ENCODE measurements at regions not wholly inside any gene's neighbourhood (a gene's known extent, or its start where the extent isn't known, plus 50 kb on each side); places are given as distances from the start of the nearest gene placed in this dataset.
"Not testable (repeated sequence)": the region's sequence is repeated elsewhere in the genome, so short reads cannot be mapped to it uniquely, and the experiment has no call there.

GRCh38 chr11:90426442-90426841, 203.6 kb upstream of the CHORDC1 start:
- Mint-ChIP-seq H3K27ac (no peak overlapping the region), H3K4me3 (no peak overlapping the region), H3K9me3 (no peaks in the 10 kb centered on the region), H3K36me3 (ENCODE audit: low read depth) (no peaks in the 10 kb centered on the region), H3K4me1 (ENCODE audit: low read depth) (no peaks in the 10 kb centered on the region), H3K27me3 (ENCODE audit: insufficient read depth) (peaks cover 3% of the 10 kb centered on the region)
- no peak for DNase-seq (ENCODE audit: low spot score)
- intact Hi-C loops (cut with micrococcal nuclease) = no loop called here

- Mint-ChIP-seq H3K27ac (no peak overlapping the region), H3K27me3 (ENCODE audit: insufficient read depth) (peaks cover 3% of the 10 kb centered on the region), H3K9me3 (no peaks in the 10 kb centered on the region), H3K36me3 (ENCODE audit: low read depth) (no peaks in the 10 kb centered on the region), H3K4me3 (no peak overlapping the region), H3K4me1 (ENCODE audit: low read depth) (no peaks in the 10 kb centered on the region)
- DNase-seq (ENCODE audit: low spot score) = no peak
- intact Hi-C loops (cut with micrococcal nuclease) = no loop called here
These were observed 200.5 kb upstream of the CHORDC1 start for GRCh38 chr11:90423378-90423777.

GRCh38 chr11:90422787-90423186, 199.9 kb upstream of the CHORDC1 start:
- H3K27ac Mint-ChIP-seq; H3K36me3 Mint-ChIP-seq (ENCODE audit: low read depth); H3K4me1 Mint-ChIP-seq (ENCODE audit: low read depth); H3K9me3 Mint-ChIP-seq; intact Hi-C loops (cut with micrococcal nuclease); H3K4me3 Mint-ChIP-seq; DNase-seq (ENCODE audit: low spot score); H3K27me3 Mint-ChIP-seq (ENCODE audit: insufficient read depth): not testable (repeated sequence)

GRCh38 chr11:90414221-90414620, 191.4 kb upstream of the CHORDC1 start:
- Mint-ChIP-seq H3K4me3 (no peak overlapping the region), H3K4me1 (ENCODE audit: low read depth) (no peaks in the 10 kb centered on the region), H3K27ac (no peak overlapping the region), H3K9me3 (no peaks in the 10 kb centered on the region), H3K36me3 (ENCODE audit: low read depth) (no peaks in the 10 kb centered on the region), H3K27me3 (ENCODE audit: insufficient read depth) (no peaks in the 10 kb centered on the region)
- intact Hi-C loops (cut with micrococcal nuclease) = no loop called here
- no peak for DNase-seq (ENCODE audit: low spot score)

- no peaks in the 10 kb centered on the region for H3K27me3 Mint-ChIP-seq (ENCODE audit: insufficient read depth)
- H3K4me1 Mint-ChIP-seq (ENCODE audit: low read depth) = no peaks in the 10 kb centered on the region
- intact Hi-C loops (cut with micrococcal nuclease) = no loop called here
- no peak for DNase-seq (ENCODE audit: low spot score)
- H3K9me3 Mint-ChIP-seq = no peaks in the 10 kb centered on the region
- H3K4me3 Mint-ChIP-seq = no peak overlapping the region
- H3K27ac Mint-ChIP-seq = no peak overlapping the region
- H3K36me3 Mint-ChIP-seq (ENCODE audit: low read depth) = no peaks in the 10 kb centered on the region
These were observed 184.5 kb upstream of the CHORDC1 start for GRCh38 chr11:90407350-90407749.

- Mint-ChIP-seq H3K9me3 (no peaks in the 10 kb centered on the region), H3K4me3 (no peak overlapping the region), H3K27ac (no peak overlapping the region), H3K36me3 (ENCODE audit: low read depth) (no peaks in the 10 kb centered on the region), H3K27me3 (ENCODE audit: insufficient read depth) (no peaks in the 10 kb centered on the region), H3K4me1 (ENCODE audit: low read depth) (no peaks in the 10 kb centered on the region)
- intact Hi-C loops (cut with micrococcal nuclease) = no loop called here
- no peak for DNase-seq (ENCODE audit: low spot score)
These were observed 169.8 kb upstream of the CHORDC1 start for GRCh38 chr11:90392692-90393091.

- H3K4me3 Mint-ChIP-seq = no peak overlapping the region
- H3K9me3 Mint-ChIP-seq = no peaks in the 10 kb centered on the region
- no peaks in the 10 kb centered on the region for H3K27me3 Mint-ChIP-seq (ENCODE audit: insufficient read depth)
- no peak overlapping the region for H3K27ac Mint-ChIP-seq
- no peak for DNase-seq (ENCODE audit: low spot score)
- H3K4me1 Mint-ChIP-seq (ENCODE audit: low read depth) = no peaks in the 10 kb centered on the region
- no peaks in the 10 kb centered on the region for H3K36me3 Mint-ChIP-seq (ENCODE audit: low read depth)
- intact Hi-C loops (cut with micrococcal nuclease) = no loop called here
These were observed 168.9 kb upstream of the CHORDC1 start for GRCh38 chr11:90391756-90392155.

GRCh38 chr11:90380206-90380605, 157.4 kb upstream of the CHORDC1 start:
- H3K27me3 Mint-ChIP-seq (ENCODE audit: insufficient read depth) = no peaks in the 10 kb centered on the region
- H3K4me3 Mint-ChIP-seq = no peak overlapping the region
- no peaks in the 10 kb centered on the region for H3K9me3 Mint-ChIP-seq
- intact Hi-C loops (cut with micrococcal nuclease) = no loop called here
- DNase-seq (ENCODE audit: low spot score) = no peak
- no peaks in the 10 kb centered on the region for H3K36me3 Mint-ChIP-seq (ENCODE audit: low read depth)
- H3K27ac Mint-ChIP-seq = no peak overlapping the region
- no peaks in the 10 kb centered on the region for H3K4me1 Mint-ChIP-seq (ENCODE audit: low read depth)

GRCh38 chr11:90373971-90374370, 151.1 kb upstream of the CHORDC1 start:
- Mint-ChIP-seq H3K4me1 (ENCODE audit: low read depth) (no peaks in the 10 kb centered on the region), H3K36me3 (ENCODE audit: low read depth) (no peaks in the 10 kb centered on the region), H3K4me3 (no peak overlapping the region), H3K9me3 (no peaks in the 10 kb centered on the region), H3K27ac (no peak overlapping the region), H3K27me3 (ENCODE audit: insufficient read depth) (no peaks in the 10 kb centered on the region)
- no peak for DNase-seq (ENCODE audit: low spot score)
- intact Hi-C loops (cut with micrococcal nuclease) = no loop called here

- H3K27ac Mint-ChIP-seq = no peak overlapping the region
- H3K36me3 Mint-ChIP-seq (ENCODE audit: low read depth) = no peaks in the 10 kb centered on the region
These were observed 141.7 kb upstream of the CHORDC1 start for GRCh38 chr11:90364527-90364926.

GRCh38 chr11:90363739-90364138, 140.9 kb upstream of the CHORDC1 start:
- H3K36me3 Mint-ChIP-seq (ENCODE audit: low read depth) = no peaks in the 10 kb centered on the region
- H3K27me3 Mint-ChIP-seq (ENCODE audit: insufficient read depth) = no peaks in the 10 kb centered on the region
- no peak overlapping the region for H3K27ac Mint-ChIP-seq
- no peaks in the 10 kb centered on the region for H3K4me1 Mint-ChIP-seq (ENCODE audit: low read depth)
- peaks cover 3% of the 10 kb centered on the region for H3K9me3 Mint-ChIP-seq
- no peak for DNase-seq (ENCODE audit: low spot score)
- intact Hi-C loops (cut with micrococcal nuclease) = no loop called here
- no peak overlapping the region for H3K4me3 Mint-ChIP-seq

More at GRCh38 chr11:90364527-90364926, 141.7 kb upstream of the CHORDC1 start:
- intact Hi-C loops (cut with micrococcal nuclease) = no loop called here
- Mint-ChIP-seq H3K9me3 (peaks cover 3% of the 10 kb centered on the region), H3K27me3 (ENCODE audit: insufficient read depth) (no peaks in the 10 kb centered on the region), H3K4me3 (no peak overlapping the region), H3K4me1 (ENCODE audit: low read depth) (no peaks in the 10 kb centered on the region)
- no peak for DNase-seq (ENCODE audit: low spot score)

GRCh38 chr11:90355200-90355599, 132.4 kb upstream of the CHORDC1 start:
- peaks cover 3% of the 10 kb centered on the region for H3K9me3 Mint-ChIP-seq
- no peaks in the 10 kb centered on the region for H3K4me1 Mint-ChIP-seq (ENCODE audit: low read depth)
- H3K27me3 Mint-ChIP-seq (ENCODE audit: insufficient read depth) = no peaks in the 10 kb centered on the region
- intact Hi-C loops (cut with micrococcal nuclease) = no loop called here
- H3K4me3 Mint-ChIP-seq = no peak overlapping the region
- no peaks in the 10 kb centered on the region for H3K36me3 Mint-ChIP-seq (ENCODE audit: low read depth)
- H3K27ac Mint-ChIP-seq = no peak overlapping the region
- no peak for DNase-seq (ENCODE audit: low spot score)

GRCh38 chr11:90349731-90350130, 126.9 kb upstream of the CHORDC1 start:
- Mint-ChIP-seq H3K9me3 (no peaks in the 10 kb centered on the region), H3K27me3 (ENCODE audit: insufficient read depth) (no peaks in the 10 kb centered on the region)

GRCh38 chr11:90344546-90344945, 121.7 kb upstream of the CHORDC1 start:
- no peak overlapping the region for H3K4me3 Mint-ChIP-seq
- H3K27ac Mint-ChIP-seq = no peak overlapping the region
- no peak for DNase-seq (ENCODE audit: low spot score)
- no peaks in the 10 kb centered on the region for H3K36me3 Mint-ChIP-seq (ENCODE audit: low read depth)
- no peaks in the 10 kb centered on the region for H3K9me3 Mint-ChIP-seq
- no peaks in the 10 kb centered on the region for H3K27me3 Mint-ChIP-seq (ENCODE audit: insufficient read depth)
- H3K4me1 Mint-ChIP-seq (ENCODE audit: low read depth) = no peaks in the 10 kb centered on the region
- intact Hi-C loops (cut with micrococcal nuclease) = no loop called here

More at GRCh38 chr11:90349731-90350130, 126.9 kb upstream of the CHORDC1 start:
- H3K4me1 Mint-ChIP-seq (ENCODE audit: low read depth) = no peaks in the 10 kb centered on the region
- intact Hi-C loops (cut with micrococcal nuclease) = no loop called here
- no peak for DNase-seq (ENCODE audit: low spot score)
- no peaks in the 10 kb centered on the region for H3K36me3 Mint-ChIP-seq (ENCODE audit: low read depth)
- H3K4me3 Mint-ChIP-seq = no peak overlapping the region
- H3K27ac Mint-ChIP-seq = no peak overlapping the region
